ENCODE measurements at regions not wholly inside any gene's neighbourhood (a gene's known extent, or its start where the extent isn't known, plus 50 kb on each side); places are given as distances from the start of the nearest gene placed in this dataset.

DNA sequence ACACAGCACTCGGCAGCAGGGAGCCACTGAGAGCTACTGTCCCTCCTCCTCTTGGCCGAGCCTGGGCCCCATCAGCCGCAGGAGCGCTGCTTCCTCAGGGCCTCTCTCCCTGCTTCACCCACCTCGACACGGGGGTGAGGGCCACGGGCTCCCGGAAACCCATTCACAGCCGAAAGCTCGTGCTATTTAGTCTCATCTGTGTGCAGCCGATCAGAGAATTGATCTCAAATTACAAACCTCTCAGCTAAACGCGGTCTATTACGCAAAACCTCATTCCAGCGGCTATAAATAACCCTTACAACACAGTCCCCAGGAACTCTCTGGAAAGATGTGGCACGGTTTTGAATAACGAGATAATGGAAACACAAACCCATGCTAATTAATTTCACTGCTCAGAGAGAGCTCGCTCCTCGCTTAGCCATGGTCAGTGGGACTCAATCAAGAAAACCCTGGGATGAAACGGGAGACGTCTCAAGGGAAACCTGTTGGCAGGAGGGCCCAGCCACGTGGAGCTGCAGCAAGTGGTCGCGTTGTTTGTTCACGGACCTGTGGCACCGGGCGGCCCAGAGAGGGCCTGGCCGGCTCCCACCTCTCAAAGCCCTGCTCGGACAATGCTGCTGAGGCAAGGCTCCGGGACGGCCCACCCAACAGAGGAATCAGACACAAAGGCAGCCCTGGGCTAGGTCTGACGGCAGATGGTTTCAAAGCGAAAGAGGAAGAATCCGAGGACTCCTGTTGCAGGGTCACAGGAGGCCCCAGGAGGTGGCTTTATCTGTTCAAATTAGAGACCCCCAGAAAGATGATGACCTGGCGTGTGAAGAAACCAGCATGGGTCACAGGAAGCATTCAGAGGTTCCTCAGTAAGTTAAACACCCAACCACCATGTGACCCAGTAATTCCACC is 210.5 kb downstream of the CTTN start:
- no peak for DNase-seq (ENCODE audit: low read depth)

DNA sequence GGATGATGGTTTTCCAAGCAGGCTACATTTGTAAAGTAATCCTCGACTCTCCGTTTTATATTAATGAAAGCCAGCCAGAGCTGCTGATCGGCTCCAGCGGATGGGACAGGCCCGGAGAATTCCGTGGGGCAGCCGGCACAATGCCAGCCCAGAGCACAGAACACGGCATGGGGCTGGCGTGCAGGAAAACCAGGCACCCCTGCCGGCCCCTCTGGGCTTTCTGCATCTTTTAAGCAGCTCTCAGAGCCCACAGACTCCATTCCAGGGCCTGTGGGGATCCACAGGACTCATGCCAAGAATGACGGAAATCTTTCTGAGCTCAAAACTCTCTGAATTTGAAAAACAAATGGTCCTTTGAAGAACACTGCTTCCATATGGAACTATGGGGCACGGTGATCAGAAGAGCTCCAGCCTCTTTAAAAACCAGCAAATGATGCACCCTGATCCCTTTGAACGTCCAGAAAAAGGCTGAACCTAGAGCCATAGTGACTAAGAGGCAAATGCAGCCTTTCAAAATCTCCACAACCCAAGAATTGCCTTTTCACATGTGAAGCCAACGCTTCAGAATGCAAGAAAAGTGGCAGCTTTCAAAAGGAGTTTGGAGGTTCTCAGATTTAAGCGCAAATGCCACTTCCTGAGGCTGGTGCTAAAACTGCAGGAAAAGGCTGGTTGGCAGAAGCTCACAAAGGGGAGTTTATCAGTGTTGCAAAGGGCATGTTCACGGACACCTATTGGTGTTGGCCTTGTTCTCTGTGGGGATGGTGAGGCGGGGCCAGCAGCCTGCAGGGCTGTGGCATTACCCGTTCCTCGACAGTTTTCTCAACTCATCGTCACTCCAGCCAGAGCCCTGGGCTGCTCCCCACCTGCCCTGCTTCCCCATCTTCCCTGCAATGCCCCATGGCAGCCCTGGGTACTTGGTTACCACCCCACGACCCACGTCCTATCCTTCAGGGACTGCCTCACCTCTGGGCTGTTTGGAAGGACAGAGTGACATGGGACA is 212.5 kb downstream of the CTTN start:
- DNase-seq (ENCODE audit: low read depth), result no peak

DNA sequence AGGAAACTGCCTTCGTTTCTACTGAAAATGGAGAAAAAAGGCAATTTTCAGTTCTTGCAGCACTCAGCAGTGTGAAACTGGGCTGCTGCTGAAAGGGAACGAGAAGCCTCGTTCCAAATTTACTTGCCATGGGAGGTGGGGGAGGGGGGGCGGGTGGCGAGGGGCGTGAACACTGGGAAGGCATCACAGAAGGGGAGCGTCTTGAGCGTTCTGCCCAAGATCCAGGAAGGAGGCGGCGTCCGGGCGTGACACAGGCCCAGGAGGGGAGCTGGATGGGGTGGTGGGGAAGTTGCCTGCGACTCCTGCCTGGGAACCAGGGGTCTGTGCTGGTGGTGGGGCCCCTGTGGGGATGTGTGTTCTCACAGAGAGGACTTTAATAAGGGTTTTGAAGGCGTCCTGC is 213.5 kb downstream of the CTTN start:
- DNase-seq (ENCODE audit: low read depth), result no peak

DNA sequence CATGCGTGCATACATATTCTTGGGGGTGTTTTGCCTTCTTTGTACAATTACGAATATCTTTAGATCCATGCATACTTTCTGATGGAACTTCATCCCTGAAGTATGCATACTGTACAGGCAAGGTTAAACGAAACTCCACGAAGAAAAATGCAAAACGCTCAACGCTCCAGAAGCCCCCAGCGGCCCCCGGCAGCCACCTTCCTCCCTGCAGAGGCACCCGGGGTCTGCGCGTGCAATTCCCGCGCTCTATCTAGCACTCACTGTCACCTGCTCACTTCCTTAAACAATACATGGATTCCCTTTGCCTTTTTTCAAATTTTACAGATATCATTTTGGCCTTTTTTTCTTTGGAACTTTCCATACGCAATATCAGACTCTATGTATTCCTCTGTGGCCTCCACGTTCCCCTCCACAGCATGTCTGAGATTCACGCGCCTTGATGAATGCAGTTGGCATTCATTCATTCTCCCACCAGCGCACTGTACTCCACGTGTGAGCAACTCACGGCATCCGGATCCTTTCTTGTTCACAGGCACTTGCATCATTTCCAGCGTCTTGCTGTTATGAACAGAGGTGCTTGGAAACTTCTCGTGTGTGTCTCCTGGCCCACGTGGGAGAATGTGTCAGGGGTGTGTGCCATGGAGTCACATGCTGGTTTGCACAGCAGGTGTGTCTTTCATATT is 214.3 kb downstream of the CTTN start:
- no peak for DNase-seq (ENCODE audit: low read depth)

DNA sequence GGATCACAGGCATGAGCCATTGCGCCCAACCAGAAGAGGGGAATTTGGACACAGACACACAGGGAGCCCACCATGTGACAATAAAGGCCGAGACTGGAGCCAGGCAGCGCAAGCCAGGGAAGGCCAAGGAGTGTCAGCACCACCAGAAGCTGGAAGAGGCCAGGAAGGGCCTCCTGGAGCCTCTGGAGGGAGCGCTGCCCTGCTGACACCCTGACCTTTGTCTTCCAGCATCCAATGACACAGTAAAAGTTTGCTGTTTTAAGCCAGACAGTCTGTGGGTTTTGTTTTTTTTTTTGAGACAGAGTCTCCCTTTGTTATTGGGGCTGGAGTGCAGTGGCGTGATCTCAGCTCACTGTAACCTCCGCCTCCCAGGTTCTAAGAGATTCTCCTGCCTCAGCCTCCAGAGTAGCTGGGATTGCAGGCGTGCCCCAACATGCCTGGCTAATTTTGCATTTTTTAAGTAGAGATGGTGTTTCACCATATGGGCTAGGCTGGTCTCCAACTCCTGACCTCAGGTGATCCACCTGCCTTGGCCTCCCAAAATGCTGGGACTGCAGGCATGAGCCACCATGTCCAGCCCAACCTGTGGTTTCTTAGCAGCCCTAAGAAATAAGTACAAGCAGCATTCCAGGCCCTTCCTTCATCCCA is 215.8 kb downstream of the CTTN start:
- DNase-seq (ENCODE audit: low read depth), result no peak

DNA sequence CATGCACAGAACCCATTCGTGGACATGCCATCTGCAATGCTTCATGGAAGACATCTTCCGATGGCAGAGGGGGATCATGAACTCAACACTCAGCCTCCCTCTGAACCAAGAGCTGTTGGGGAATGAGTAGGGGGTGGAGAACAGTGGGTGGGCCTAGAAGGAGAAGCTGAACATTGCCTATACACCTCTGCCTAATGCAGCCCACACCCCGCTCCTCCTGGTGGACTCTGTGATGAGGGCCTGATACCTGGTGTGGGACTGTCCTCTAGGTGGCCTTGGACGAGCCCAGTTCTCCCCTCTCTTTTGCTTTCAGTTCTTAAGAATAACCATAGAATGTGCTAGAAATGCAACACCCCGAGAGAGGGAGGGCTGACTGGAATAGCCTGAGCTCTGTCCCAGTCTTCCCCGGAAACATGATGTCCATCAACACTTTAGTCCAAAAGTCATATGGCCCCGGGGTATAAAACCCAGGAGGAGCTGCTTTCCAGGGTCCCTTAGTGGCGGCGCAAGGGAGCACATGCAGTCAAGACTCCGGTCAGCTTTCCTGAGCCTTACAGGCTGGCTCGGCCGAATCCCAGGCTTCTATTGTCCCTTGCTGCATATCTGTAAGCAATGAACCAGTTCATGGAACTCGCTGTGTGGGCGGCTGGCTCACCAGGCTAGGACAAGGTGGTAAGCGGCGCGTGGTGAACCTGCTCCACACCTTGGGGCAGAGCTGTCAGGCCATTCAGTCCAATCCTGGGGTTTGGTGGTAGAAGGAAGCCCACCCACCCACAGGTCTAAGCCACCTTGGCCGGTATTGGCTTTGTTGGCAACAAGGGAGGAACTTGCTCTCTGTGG is 216.9 kb downstream of the CTTN start:
- DNase-seq (ENCODE audit: low read depth), result no peak

DNA sequence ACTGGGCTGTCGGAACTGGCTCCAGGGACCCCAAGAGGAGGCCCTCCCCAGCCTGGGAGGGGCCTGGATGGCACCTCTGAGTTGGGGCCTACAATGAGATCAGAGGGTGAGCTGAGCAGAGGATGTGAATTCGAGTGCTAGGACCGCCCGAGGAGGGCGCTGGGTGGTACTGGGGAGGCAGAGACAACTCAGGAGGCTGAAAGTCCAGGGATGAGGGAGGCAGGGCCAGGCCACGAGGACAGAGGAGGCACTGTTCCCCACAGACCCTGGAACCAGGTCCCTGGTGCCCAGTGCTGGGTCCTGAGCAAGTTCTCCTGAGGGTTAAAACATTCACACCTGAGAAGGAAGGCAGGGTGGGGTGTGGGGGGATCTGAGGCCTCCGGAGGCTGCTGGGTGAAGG is 218.0 kb downstream of the CTTN start:
- DNase-seq (ENCODE audit: low read depth), result no peak

DNA sequence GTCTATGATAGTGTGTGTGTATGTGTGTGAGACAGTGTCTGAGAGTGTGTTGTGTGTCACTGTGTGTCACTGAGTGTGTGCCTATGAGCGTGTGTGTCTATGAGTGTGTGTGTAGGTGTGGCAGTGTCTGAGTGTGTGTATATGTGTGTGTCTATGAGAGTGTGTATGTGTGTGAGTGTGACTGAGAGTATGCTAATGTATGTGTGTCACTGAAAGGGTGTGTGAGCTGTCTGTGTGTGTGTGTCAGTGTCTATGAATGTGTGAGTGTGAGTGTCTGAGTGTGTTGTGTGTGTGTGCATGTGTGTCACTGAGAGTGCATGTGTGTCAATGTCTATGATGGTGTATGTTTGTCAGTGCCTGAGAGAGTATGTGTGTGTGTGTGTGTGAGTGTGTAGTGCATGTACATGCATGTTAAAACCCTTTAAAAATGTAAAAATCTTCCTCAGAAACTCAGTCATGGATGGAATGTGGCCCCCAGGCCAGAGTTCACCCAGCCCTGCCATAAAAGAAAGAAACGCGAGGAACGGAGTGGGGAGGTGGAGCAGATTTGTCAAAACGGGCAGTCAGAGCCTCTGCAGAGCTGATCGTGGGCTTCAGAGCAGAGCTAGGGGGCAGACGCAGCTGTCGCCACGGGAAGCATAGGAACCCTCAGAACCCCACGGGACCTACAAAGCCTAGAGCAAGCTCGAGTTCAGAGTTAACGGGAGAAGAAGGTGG is 218.8 kb downstream of the CTTN start:
- no peak for DNase-seq (ENCODE audit: low read depth)

DNA sequence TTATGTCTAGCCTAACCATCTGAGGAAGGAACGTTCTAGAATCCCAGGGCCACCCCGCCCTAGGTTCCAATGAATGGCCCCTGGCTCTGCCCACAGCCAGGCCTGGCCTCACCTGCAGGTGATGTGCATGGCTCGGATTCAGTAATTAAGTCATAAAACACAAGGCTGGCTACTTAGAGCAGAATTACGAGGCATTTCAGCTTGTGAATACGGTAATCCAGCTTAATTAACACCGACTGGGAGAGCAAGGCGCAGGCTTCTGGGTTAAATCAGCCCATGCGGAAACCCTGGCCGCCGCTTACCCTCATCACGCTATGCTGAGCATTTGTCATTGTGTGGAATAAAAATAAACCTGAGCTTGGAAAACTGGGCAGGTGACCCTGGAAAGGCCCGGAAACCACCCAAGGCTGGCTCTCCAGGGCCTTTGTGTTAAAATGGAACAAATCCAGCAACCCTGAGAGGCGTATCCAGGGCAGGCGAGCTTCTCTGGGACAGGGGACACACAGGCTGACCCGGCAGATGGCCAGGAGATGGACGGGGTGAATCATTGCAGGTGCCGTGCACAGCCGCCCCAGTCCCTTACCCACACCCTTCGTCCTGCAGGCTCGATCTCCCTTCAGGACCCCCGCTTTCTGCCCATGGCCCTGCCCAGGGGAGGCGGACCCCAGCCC is 220.2 kb downstream of the CTTN start:
- DNase-seq (ENCODE audit: low read depth), result no peak

DNA sequence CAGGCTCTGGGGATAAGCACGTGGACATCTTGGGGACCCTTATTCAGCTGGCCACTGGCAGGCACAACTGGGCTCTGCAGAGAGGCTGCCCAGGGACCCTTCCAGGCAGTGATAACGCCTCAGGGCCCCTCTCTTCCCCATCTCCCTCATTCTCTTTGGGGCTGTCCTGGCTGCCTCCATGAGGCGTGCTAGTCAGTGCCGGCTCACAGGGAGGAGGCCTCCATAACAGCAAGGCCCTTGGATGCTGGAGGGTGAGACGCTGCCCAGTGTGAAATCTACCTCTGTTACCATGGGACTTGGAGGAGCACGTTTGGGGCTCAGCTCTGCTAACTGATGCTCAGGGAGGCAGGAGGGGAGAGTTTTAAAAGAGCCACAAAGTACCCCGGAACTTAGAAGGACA is 221.3 kb downstream of the CTTN start:
- no peak for DNase-seq (ENCODE audit: low read depth)

DNA sequence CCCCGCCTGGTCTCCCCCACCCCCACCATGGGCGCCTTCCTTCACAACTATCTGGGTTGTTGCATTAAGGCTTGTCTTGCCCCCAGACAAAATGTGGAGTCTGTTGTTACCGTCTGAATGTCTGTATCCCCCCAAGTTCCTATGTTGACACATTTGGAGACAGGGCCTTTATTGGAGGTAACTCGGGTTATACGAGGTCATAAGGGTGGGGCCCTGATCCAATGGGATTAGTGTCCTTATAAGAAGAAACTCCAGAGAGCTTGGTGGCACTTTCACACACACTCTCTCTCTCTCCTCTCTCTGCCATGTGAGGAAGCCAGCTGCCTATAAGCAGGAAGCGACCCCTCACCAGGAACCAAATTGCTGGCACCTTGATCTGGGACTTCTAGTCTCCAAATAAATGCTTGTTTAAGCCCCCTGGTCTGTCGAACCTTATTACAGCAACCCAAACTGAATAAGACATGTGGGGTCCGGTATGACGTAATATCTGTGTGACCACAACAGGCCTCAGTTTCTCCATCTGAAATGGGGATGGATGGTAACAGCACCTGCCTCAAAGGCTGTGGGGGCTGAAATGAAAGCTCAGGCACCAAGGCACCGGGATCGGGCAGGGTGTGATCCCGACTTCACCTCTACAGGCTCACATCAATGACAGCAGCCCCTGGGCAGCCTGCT is 222.3 kb downstream of the CTTN start:
- DNase-seq (ENCODE audit: low read depth), result no peak

DNA sequence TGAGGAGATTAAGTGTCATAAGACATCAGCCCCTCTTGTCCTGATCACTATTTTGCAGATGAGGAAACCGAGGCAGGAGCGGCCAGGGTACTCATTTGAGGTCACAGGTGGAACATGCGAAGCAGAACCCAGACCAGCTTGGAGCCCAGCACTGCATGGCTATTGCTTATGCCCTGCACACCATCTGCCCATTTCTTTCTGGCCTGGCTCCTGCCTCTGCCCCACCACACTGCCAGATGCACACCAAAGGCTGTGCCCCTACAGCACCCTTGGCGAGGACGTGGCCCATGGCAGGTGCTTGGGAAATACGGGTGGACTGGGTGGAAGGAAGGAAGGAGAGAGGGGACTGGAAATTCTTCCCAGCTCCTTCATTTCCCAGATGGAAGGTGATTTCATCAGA is 222.9 kb downstream of the CTTN start:
- DNase-seq (ENCODE audit: low read depth), result no peak

DNA sequence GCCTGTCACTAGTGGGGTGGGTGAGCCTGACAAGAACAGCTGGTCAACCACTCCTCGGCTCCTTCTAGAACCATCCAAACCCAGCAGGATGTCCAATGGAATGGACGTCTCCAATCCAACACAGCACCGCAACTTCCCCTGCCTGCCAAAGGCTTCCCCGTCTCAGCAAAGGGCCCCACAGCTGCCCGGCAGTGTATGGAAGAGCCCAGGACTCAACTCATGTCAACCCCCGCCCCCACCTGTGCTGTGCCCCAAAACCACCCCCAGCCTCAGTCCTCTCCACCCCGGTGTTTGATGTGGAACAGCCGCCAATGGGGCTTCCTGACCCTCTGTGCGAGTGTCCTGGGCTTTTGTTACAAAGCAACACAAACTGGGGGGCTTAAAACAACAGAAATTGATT is 223.8 kb downstream of the CTTN start:
- DNase-seq (ENCODE audit: low read depth), result no peak

DNA sequence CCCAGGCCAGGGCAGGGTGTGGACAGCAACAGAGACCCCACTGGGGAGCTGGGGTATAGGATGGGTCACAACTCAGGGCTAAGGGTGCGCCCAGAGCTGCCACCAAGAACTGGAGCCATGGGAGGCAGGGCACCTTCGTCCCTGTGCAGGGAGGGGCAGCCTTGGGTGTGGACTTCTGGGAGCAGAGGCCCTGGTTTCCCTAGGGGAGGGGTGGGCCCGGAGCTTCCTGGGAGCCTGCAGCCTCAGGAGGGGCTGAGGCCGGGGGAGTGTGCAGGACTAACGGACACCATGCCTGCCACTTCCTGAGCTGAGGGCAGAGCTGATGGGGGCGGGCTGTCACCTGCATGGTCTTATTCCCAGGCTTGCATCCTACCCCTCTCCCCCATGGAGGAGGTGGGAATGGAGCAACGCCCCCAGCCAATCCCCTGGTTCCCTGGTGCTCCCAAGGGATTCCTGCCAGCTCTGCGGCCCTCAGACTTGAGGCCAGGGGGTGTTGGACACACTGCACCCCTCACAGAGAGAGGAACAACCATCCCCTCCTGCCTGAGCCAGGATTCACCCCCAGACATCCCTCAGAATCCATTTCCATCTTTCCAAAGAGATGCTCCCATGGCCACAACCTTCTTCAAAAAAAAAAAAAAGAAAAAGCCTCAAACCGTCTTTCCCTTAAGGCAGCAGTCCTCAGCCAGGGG is 225.7 kb downstream of the CTTN start:
- DNase-seq (ENCODE audit: low read depth), result no peak

DNA sequence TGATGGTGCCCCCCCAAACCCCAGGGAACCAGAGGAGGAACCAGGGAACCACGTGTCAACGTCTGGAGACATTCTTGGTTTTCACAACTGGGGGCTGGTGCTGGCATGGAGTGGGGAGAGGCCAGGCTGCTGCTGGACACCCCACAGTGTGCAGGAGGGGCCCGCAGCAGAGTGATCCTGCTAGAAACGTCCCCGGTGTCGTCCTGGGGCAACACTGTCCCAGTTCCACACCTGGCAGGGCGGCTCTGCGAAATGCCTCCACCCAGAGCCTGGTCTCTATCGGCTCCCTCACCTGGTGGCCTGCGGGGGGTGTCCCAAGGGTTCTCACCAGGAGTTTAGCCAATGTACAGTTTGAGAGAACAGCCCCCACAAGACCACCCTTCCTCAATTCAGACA is 226.3 kb downstream of the CTTN start:
- no peak for DNase-seq (ENCODE audit: low read depth)

DNA sequence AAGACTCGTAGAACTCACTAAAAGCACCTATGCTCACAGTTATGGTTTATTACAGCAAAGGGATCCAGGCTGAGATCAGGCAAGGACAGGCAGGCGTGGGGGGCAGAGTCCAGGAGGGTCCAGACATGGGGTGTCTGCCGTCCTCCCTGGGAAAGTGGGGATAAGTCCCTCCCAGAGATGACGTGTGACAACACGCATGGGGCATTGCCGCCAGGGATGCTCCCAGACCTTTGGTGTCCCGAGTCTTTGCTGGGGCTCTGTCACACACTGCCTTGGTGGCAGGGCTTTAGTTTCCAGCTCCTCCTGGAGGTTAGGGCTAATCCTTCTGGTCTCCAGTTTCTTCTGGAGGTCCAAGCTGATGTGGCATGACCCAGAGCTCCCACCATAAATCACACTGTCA is 226.7 kb downstream of the CTTN start:
- DNase-seq (ENCODE audit: low read depth), result no peak

DNA sequence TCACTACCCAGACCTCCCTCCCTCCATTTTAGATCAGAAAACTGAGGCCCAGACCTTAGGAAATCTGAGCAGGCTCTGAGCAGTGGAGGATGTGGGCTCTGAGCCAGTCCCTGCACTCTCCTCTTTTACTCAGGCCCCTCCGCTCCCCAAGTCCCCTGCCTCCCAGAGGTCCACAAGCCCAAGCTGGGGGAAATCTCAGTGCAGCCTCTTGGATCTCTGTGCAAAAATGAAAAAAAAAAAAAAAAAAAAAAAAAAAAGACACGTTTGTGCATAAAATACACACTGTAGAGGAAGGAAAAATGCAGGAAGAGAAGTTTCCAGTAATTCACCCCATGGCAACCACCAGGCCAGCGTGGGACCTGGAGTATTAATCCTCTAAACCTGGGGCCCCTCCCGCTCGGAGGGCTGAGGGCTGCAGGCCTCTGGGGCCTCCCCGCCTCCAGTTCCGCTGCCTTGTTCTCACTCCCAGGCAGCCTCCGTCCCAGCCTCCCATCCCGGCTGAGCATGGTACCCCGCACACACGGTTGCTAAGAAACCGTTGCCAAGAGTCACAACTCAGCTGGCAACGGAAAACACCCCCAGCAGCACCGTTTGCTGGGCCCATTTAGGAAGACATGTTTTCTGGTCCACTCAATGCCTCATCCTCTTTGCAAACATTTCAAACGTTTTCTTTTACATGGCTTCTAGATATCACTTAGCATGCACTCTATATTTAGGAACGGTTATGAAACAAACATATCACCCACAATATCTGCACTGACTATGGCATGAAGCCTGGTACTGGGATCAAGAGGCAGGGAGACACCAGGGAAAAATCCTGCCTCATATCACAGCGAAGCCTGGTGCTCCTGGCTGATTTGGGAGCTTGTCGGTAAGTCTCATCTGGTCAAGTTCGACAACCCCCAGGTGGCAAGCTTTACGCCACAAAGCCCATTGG is 227.5 kb downstream of the CTTN start:
- no peak for DNase-seq (ENCODE audit: low read depth)
